CD8-positive, alpha-beta memory T cell (primary cell): ENCODE measurements at regions not wholly inside any gene's neighbourhood (a gene's known extent, or its start where the extent isn't known, plus 50 kb on each side); places are given as distances from the start of the nearest gene placed in this dataset.

ENCODE experiments used
- CTCF ChIA-PET: fragments of 350-600 bp; sonication (Branson Sonifier 250); formaldehyde crosslinking; loops from one replicate; lab custom pipeline; 2021; ENCODE audit warnings: antibody characterized with exemption; lab: Charles Lee
- POLR2A ChIA-PET: fragments of 350-600 bp; sonication (Branson Sonifier 250); formaldehyde crosslinking; loops from one replicate; lab custom pipeline; 2021; ENCODE audit warnings: antibody characterized with exemption; lab: Charles Lee
- DNase-seq, 5 donors: peaks; one replicate each; pipeline versions ENCODE4 v3.0.0 to v3.0.0-alpha.2; 2020 to 2022; ENCODE audit warnings: mixed read lengths in 1 of 5
- H3K27ac ChIP-seq: one replicate; pipeline ENCODE4 v1.7.0; 2013; ENCODE audit warnings: low read depth, mild to moderate bottlenecking, low read length, moderate library complexity
- H3K27me3 ChIP-seq: 2 replicates; pipeline ENCODE4 v1.7.0; 2013; ENCODE audit warnings: low read length, mild to moderate bottlenecking; ENCODE audit not compliant: insufficient read depth, poor library complexity, severe bottlenecking
- H3K36me3 ChIP-seq: 2 replicates; pipeline ENCODE4 v1.7.0; 2013; ENCODE audit warnings: mild to moderate bottlenecking, low read length, moderate library complexity; ENCODE audit not compliant: insufficient read depth
- H3K4me1 ChIP-seq: 2 replicates; pipeline ENCODE4 v1.7.0; 2013; ENCODE audit warnings: mild to moderate bottlenecking, low read length, moderate library complexity; ENCODE audit not compliant: insufficient read depth
- H3K4me3 ChIP-seq: 2 replicates; pipeline ENCODE4 v1.7.0; 2013; ENCODE audit warnings: mild to moderate bottlenecking, low read length
- H3K9me3 ChIP-seq: 2 replicates; pipeline ENCODE4 v1.7.0; 2013; ENCODE audit warnings: mild to moderate bottlenecking, low read length
- H3K27ac Mint-ChIP-seq, 8 donors: one replicate each; pipeline ENCODE4 v1.8.0; 2020 to 2021; ENCODE audit warnings: mixed read lengths in 8 of 8, mild to moderate bottlenecking in 6 of 8, inconsistent platforms in 3 of 8, moderate library complexity in 3 of 8
- H3K27me3 Mint-ChIP-seq, 2 donors: one replicate each; pipeline ENCODE4 v1.8.0; 2020 to 2021; ENCODE audit warnings: mixed read lengths in 2 of 2, mild to moderate bottlenecking in 1 of 2, moderate library complexity in 1 of 2
- H3K36me3 Mint-ChIP-seq, 3 donors: one replicate each; pipeline ENCODE4 v1.8.0; 2020 to 2021; ENCODE audit warnings: mixed read lengths in 3 of 3, inconsistent platforms in 1 of 3, mild to moderate bottlenecking in 1 of 3
- H3K4me1 Mint-ChIP-seq, 3 donors: one replicate each; pipeline ENCODE4 v1.8.0; 2020 to 2021; ENCODE audit warnings: mixed read lengths in 3 of 3, inconsistent platforms in 1 of 3, mild to moderate bottlenecking in 1 of 3
- H3K4me3 Mint-ChIP-seq, 7 donors: one replicate each; pipeline ENCODE4 v1.8.0; 2020 to 2021; ENCODE audit warnings: mixed read lengths in 7 of 7, mild to moderate bottlenecking in 6 of 7, moderate library complexity in 4 of 7, inconsistent platforms in 2 of 7
- H3K9me3 Mint-ChIP-seq, 5 donors: one replicate each; pipeline ENCODE4 v1.8.0; 2020 to 2022; ENCODE audit warnings: mixed read lengths in 5 of 5, mild to moderate bottlenecking in 3 of 5, moderate library complexity in 2 of 5, inconsistent platforms in 1 of 5

DNA sequence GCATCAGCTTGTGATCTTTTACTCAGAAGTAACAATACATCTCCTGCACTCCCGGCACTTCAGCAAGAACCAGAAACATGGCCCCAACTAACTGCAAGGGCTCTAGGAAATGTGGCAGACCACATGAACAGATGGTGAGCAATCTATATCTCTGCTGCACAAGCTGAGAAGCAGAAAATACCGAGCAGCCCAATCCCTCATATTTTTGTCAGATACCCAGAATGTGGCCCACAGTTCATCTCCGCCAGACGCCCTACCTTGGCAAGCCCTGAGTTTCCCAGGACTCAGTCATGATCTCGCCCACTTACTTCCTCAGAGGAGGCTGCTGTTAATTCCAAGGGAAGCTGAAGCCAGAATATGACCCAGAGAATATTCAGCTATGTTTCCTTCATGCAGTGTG is 63.1 kb upstream of the PHACTR1 start:
- DNase-seq = no peak
- no peak overlapping the region for H3K4me3 Mint-ChIP-seq
- H3K36me3 ChIP-seq = no peaks in the 10 kb centered on the region
- peaks cover 0 to 5% (median 4%) of the 10 kb centered on the region in 3 donors for H3K4me1 Mint-ChIP-seq
- POLR2A ChIA-PET = no interaction called here
- peaks cover 0 to 2% of the 10 kb centered on the region in 2 donors for H3K27me3 Mint-ChIP-seq
- H3K4me1 ChIP-seq = no peaks in the 10 kb centered on the region
- no peaks in the 10 kb centered on the region for H3K27me3 ChIP-seq
- CTCF ChIA-PET = no interaction called here
- no peak overlapping the region for H3K27ac ChIP-seq
- H3K27ac Mint-ChIP-seq = no peak overlapping the region
- H3K36me3 Mint-ChIP-seq = no peaks in the 10 kb centered on the region
- no peak overlapping the region for H3K4me3 ChIP-seq
- H3K9me3 ChIP-seq = no peaks in the 10 kb centered on the region
- H3K9me3 Mint-ChIP-seq = no peaks in the 10 kb centered on the region

DNA sequence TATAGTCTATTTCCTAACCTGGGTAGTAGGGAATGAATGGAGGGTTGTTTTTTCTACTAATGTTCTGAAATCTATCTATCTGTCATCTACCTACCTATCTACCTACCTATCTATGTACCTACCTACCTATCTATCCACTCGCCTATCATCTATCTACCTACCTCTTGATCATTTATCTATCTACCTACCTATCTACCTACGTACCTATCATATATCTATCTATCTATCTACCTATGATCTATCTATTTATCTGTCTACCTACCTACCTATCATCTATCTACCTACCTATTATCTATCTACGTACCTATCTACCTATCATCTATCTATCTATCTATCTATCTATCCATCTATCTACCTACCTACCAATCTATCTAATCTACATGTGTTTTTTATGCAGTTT is 62.5 kb upstream of the PHACTR1 start:
- no peaks in the 10 kb centered on the region for H3K9me3 ChIP-seq
- no peak for DNase-seq
- ChIA-PET POLR2A (no interaction called here), CTCF (no interaction called here)
- no peaks in the 10 kb centered on the region for H3K9me3 Mint-ChIP-seq
- H3K27ac Mint-ChIP-seq = no peak overlapping the region
- H3K4me3 Mint-ChIP-seq = no peak overlapping the region
- H3K36me3 ChIP-seq = no peaks in the 10 kb centered on the region
- H3K4me1 Mint-ChIP-seq = peaks cover 0 to 5% (median 4%) of the 10 kb centered on the region in 3 donors
- H3K4me1 ChIP-seq = no peaks in the 10 kb centered on the region
- H3K27me3 ChIP-seq = no peaks in the 10 kb centered on the region
- no peak overlapping the region for H3K4me3 ChIP-seq
- no peak overlapping the region for H3K27ac ChIP-seq
- H3K27me3 Mint-ChIP-seq = peaks cover 0 to 2% of the 10 kb centered on the region in 2 donors
- H3K36me3 Mint-ChIP-seq = no peaks in the 10 kb centered on the region

DNA sequence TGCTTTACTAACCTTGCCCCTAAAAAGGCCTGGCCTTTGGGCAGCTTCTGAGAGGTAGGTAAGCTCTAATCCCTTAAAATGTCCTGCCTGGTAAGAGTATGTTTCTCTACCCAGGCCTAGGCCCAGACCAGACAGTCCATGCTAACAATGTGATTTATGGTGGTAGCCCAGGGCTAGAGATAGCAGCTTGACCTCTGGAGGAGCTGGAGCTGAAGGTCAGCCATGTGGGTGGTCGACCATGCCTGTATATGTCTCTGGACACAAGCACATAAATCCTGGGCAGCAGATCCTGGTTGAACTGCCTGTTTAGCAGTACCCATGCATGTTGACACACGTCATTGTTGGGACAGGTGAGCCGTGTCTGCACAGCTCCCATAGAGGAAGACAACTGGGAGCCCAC is 62.1 kb upstream of the PHACTR1 start:
- ChIA-PET CTCF (no interaction called here), POLR2A (no interaction called here)
- H3K27ac Mint-ChIP-seq = no peak overlapping the region

DNA sequence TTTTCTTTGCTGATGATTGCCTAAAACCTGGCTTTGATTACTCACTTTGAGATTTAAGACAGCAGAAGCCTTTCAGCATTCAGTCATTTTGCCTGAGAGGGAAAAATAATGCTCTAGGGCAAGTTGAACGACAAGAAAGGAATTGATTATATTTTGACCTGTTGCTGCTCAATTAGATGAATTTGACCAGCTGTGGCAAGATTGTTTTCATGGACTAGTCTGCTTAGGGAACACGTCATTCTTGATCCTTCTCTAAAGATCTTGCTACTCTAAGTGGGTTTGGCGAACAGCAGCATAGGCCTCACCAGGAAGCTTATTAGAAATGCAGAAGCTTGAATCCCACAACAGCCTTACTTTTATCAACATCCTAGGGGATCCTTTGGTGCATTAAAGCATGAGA is 59.7 kb upstream of the PHACTR1 start:
- Mint-ChIP-seq H3K4me3 (no peak overlapping the region), H3K4me1 (peaks cover 0 to 5% (median 4%) of the 10 kb centered on the region in 3 donors), H3K27ac (no peak overlapping the region), H3K36me3 (no peaks in the 10 kb centered on the region), H3K27me3 (peaks cover 5 to 7% of the 10 kb centered on the region in 2 donors), H3K9me3 (no peaks in the 10 kb centered on the region)
- H3K27me3 ChIP-seq = no peaks in the 10 kb centered on the region
- no peaks in the 10 kb centered on the region for H3K9me3 ChIP-seq
- no peak overlapping the region for H3K27ac ChIP-seq
- CTCF ChIA-PET = no interaction called here
- POLR2A ChIA-PET = no interaction called here
- no peak overlapping the region for H3K4me3 ChIP-seq
- no peaks in the 10 kb centered on the region for H3K4me1 ChIP-seq
- H3K36me3 ChIP-seq = no peaks in the 10 kb centered on the region
- DNase-seq = no peak

More for the DNA sequence above, 62.1 kb upstream of the PHACTR1 start:
- no peaks in the 10 kb centered on the region for H3K36me3 ChIP-seq
- Mint-ChIP-seq H3K36me3 (no peaks in the 10 kb centered on the region), H3K27me3 (peaks cover 0 to 2% of the 10 kb centered on the region in 2 donors), H3K9me3 (no peaks in the 10 kb centered on the region), H3K4me3 (no peak overlapping the region), H3K4me1 (peaks cover 0 to 5% (median 4%) of the 10 kb centered on the region in 3 donors)
- H3K27me3 ChIP-seq = no peaks in the 10 kb centered on the region
- H3K9me3 ChIP-seq = no peaks in the 10 kb centered on the region
- no peak overlapping the region for H3K27ac ChIP-seq
- H3K4me1 ChIP-seq = no peaks in the 10 kb centered on the region
- no peak overlapping the region for H3K4me3 ChIP-seq
- DNase-seq = no peak

DNA sequence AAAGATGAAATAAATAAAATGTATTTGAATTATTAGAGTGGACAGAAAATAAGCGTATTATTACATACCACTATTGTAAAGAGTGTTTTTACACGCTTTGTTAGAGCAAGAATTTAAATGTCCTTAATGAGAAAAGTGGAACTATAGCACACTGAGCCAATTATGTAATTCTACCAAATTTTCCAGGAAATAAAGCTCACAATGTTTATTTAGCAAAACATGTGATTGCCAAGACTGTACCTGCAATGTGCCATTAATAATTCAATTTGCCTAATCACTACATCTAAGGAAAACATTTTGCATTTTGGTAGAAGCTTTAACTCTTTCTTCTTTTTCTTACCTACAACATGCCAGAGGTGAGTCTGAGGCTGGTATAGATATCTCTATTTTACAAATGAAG is 58.7 kb upstream of the PHACTR1 start:
- H3K36me3 Mint-ChIP-seq = no peaks in the 10 kb centered on the region
- H3K27me3 Mint-ChIP-seq = peaks cover 5 to 7% of the 10 kb centered on the region in 2 donors
- CTCF ChIA-PET = no interaction called here

DNA sequence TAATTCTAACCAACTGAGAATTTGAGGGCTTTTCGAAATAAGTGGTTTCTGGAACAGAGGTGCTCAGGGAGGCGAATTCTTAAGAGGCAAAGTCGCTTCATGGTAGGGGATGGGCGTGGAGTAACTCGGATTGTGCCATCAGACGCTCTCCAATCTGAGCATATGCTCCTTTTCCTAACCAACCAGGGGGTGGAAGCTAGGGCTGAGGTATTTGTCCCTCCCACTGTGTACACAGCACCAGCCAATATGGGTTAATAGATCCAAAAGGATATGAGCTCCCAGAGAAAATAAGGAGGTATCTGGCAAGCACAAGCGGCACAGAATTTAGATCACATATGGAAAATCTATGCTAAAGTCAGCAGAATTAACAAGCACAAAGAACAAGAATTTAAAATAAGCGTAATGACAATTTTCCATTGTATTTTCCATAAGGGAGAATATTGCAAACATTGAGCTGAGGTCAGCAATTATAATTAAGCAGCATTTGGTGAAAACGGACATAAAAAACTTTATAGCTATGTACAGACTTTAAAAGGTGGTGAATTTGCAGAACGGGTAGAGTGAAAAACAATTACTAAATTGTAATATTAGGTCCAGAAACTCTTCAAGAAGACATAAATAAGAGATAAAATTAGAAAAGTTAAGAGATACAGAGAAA is 55.0 kb upstream of the PHACTR1 start:
- no peak overlapping the region for H3K27ac ChIP-seq
- CTCF ChIA-PET = no interaction called here
- H3K9me3 Mint-ChIP-seq = no peaks in the 10 kb centered on the region
- H3K27me3 ChIP-seq = no peaks in the 10 kb centered on the region
- no peak for DNase-seq
- peaks cover 5 to 7% of the 10 kb centered on the region in 2 donors for H3K27me3 Mint-ChIP-seq
- no peak overlapping the region for H3K27ac Mint-ChIP-seq
- no peaks in the 10 kb centered on the region for H3K36me3 Mint-ChIP-seq
- H3K4me1 ChIP-seq = no peaks in the 10 kb centered on the region
- POLR2A ChIA-PET = no interaction called here
- no peaks in the 10 kb centered on the region for H3K4me1 Mint-ChIP-seq
- no peak overlapping the region for H3K4me3 ChIP-seq
- H3K4me3 Mint-ChIP-seq = no peak overlapping the region
- H3K9me3 ChIP-seq = no peaks in the 10 kb centered on the region
- H3K36me3 ChIP-seq = no peaks in the 10 kb centered on the region

More for the DNA sequence above, 58.7 kb upstream of the PHACTR1 start:
- no peaks in the 10 kb centered on the region for H3K36me3 ChIP-seq
- no peak for DNase-seq
- Mint-ChIP-seq H3K27ac (no peak overlapping the region), H3K4me3 (no peak overlapping the region), H3K9me3 (no peaks in the 10 kb centered on the region), H3K4me1 (peaks cover 0 to 5% (median 4%) of the 10 kb centered on the region in 3 donors)
- H3K27me3 ChIP-seq = no peaks in the 10 kb centered on the region
- H3K9me3 ChIP-seq = no peaks in the 10 kb centered on the region
- H3K4me1 ChIP-seq = no peaks in the 10 kb centered on the region
- H3K27ac ChIP-seq = no peak overlapping the region
- no peak overlapping the region for H3K4me3 ChIP-seq
- POLR2A ChIA-PET = no interaction called here
